ENCODE measurements at regions not wholly inside any gene's neighbourhood (a gene's known extent, or its start where the extent isn't known, plus 50 kb on each side); places are given as distances from the start of the nearest gene placed in this dataset.

GRCh38 chr1:239893127-239893731 lies 198.5 kb upstream of the FMN2 start:
- no peak overlapping the region for H3K4me3 Mint-ChIP-seq
- DNase-seq (no peak), ATAC-seq (ENCODE audit: poor library complexity) (no peak)
- Histone ChIP-seq H3K27me3 (ENCODE audit: control insufficient read depth in 1 of 2, insufficient read depth in 2 of 2, low read length in 2 of 2) (no peaks in the 10 kb centered on the region), H3K36me3 (ENCODE audit: insufficient read depth, low read length) (no peaks in the 10 kb centered on the region), H3K9me3 (ENCODE audit: control insufficient read depth in 1 of 2, insufficient read depth in 1 of 2, low read length in 2 of 2) (no peaks in the 10 kb centered on the region), H3K27ac (ENCODE audit: low read depth in 1 of 2, low read length in 2 of 2) (no peak overlapping the region), H3K4me3 (ENCODE audit: low read length) (no peak overlapping the region), H3K4me1 (ENCODE audit: insufficient read depth, low read length) (peaks cover 4% of the 10 kb centered on the region)
- H3K9me3 Mint-ChIP-seq: no peaks in the 10 kb centered on the region
- H3K27me3 Mint-ChIP-seq: peaks cover 4% of the 10 kb centered on the region
- H3K36me3 Mint-ChIP-seq (ENCODE audit: low read depth): no peaks in the 10 kb centered on the region
- H3K27ac Mint-ChIP-seq: no peak overlapping the region
- no peak for TF ChIP-seq CTCF (IDR thresholded peaks at IDR 0.05)
- peaks cover 6% of the 10 kb centered on the region for H3K4me1 Mint-ChIP-seq (ENCODE audit: low read depth)
- intact Hi-C loops (cut with DNase I, micrococcal nuclease): no loop called here
- ChIA-PET CTCF (interaction anchor here (1.0 kb wide), 1 partner anchor 21 kb away, joined by 3 read pairs; no protein-coding TSS in a partner anchor), POLR2A (no interaction called here)

GRCh38 chr1:239896569-239896968 lies 195.1 kb upstream of the FMN2 start:
- CTCF ChIA-PET: no interaction called here
- POLR2A ChIA-PET: no interaction called here
- Mint-ChIP-seq H3K4me1 (ENCODE audit: low read depth) (peaks cover 6% of the 10 kb centered on the region), H3K27me3 (peaks cover 5% of the 10 kb centered on the region), H3K4me3 (no peak overlapping the region), H3K27ac (no peak overlapping the region), H3K9me3 (no peaks in the 10 kb centered on the region), H3K36me3 (ENCODE audit: low read depth) (no peaks in the 10 kb centered on the region)
- no peak for DNase-seq
- intact Hi-C loops (cut with DNase I, micrococcal nuclease): loop anchor here (5.0 kb wide), 3 partner anchors 309 to 1644 kb away; no protein-coding TSS in a partner anchor
- H3K36me3 ChIP-seq (ENCODE audit: insufficient read depth, low read length): no peaks in the 10 kb centered on the region
- no peak overlapping the region for H3K4me3 ChIP-seq (ENCODE audit: low read length)
- no peak for ATAC-seq (ENCODE audit: poor library complexity)
- peaks cover 0 to under 1% of the 10 kb centered on the region in 2 experiments for H3K27me3 ChIP-seq (ENCODE audit: control insufficient read depth in 1 of 2, insufficient read depth in 2 of 2, low read length in 2 of 2)
- no peak for TF ChIP-seq CTCF (IDR thresholded peaks at IDR 0.05)
- H3K27ac ChIP-seq (ENCODE audit: low read depth in 1 of 2, low read length in 2 of 2): no peak overlapping the region
- no peaks in the 10 kb centered on the region for H3K9me3 ChIP-seq (ENCODE audit: control insufficient read depth in 1 of 2, insufficient read depth in 1 of 2, low read length in 2 of 2)
- peaks cover 4% of the 10 kb centered on the region for H3K4me1 ChIP-seq (ENCODE audit: insufficient read depth, low read length)

- Histone ChIP-seq H3K36me3 (ENCODE audit: insufficient read depth, low read length) (no peaks in the 10 kb centered on the region), H3K27ac (ENCODE audit: low read depth in 1 of 2, low read length in 2 of 2) (no peak overlapping the region), H3K4me3 (ENCODE audit: low read length) (no peak overlapping the region), H3K9me3 (ENCODE audit: control insufficient read depth in 1 of 2, insufficient read depth in 1 of 2, low read length in 2 of 2) (no peaks in the 10 kb centered on the region), H3K4me1 (ENCODE audit: insufficient read depth, low read length) (peaks cover 4% of the 10 kb centered on the region), H3K27me3 (ENCODE audit: control insufficient read depth in 1 of 2, insufficient read depth in 2 of 2, low read length in 2 of 2) (peaks cover 0 to 4% of the 10 kb centered on the region in 2 experiments)
- ChIA-PET CTCF (interaction anchor here (1.2 kb wide), 1 partner anchor 36 kb away, joined by 4 read pairs; no protein-coding TSS in a partner anchor), POLR2A (no interaction called here)
- Mint-ChIP-seq H3K4me3 (no peak overlapping the region), H3K27ac (no peak overlapping the region), H3K4me1 (ENCODE audit: low read depth) (peaks cover 6% of the 10 kb centered on the region), H3K9me3 (no peaks in the 10 kb centered on the region), H3K27me3 (peaks cover 5% of the 10 kb centered on the region), H3K36me3 (ENCODE audit: low read depth) (no peaks in the 10 kb centered on the region)
- intact Hi-C loops (cut with DNase I, micrococcal nuclease): loop anchor here (5.0 kb wide), 3 partner anchors 310 to 1645 kb away; no protein-coding TSS in a partner anchor
- DNase-seq: no peak
- TF ChIP-seq CTCF (IDR thresholded peaks at IDR 0.05): no peak
- no peak for ATAC-seq (ENCODE audit: poor library complexity)
Observed at GRCh38 chr1:239896980-239897379, 194.7 kb upstream of the FMN2 start.

Data from CD4-positive, alpha-beta T cell (primary cell).